ENCODE measurements at regions not wholly inside any gene's neighbourhood (a gene's known extent, or its start where the extent isn't known, plus 50 kb on each side); places are given as distances from the start of the nearest gene placed in this dataset.
"Not testable (repeated sequence)": the region's sequence is repeated elsewhere in the genome, so short reads cannot be mapped to it uniquely, and the experiment has no call there.

DNA sequence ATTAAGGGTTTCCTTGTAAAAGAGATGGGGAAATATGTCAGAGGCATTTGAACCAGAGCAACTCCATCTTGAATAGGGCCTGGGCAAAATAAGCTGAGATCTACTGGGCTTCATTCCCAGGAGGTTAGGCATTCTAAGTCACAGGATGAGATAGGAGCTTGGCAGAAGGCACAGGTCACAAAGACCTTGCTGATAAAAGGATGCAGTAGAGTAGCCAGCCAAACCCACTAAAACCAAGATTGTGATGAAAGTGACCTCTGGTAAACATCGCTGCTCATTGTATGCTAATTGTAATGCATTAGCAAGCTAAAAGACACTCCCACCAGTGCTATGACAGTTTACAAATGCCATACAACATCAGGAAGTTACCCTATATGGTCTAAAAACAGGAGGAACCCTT lies 1390.3 kb downstream of the RAPGEF2 start:
- DNase-seq (ENCODE audit: low spot score) = no peak
- Mint-ChIP-seq H3K36me3 (ENCODE audit: low read depth) (no peaks in the 10 kb centered on the region), H3K4me1 (ENCODE audit: low read depth) (no peaks in the 10 kb centered on the region), H3K9me3 (peaks cover 53% of the 10 kb centered on the region), H3K27ac (no peak overlapping the region), H3K27me3 (ENCODE audit: low read depth) (no peaks in the 10 kb centered on the region), H3K4me3 (ENCODE audit: low read depth) (no peak overlapping the region)
- intact Hi-C loops (cut with micrococcal nuclease) = no loop called here

DNA sequence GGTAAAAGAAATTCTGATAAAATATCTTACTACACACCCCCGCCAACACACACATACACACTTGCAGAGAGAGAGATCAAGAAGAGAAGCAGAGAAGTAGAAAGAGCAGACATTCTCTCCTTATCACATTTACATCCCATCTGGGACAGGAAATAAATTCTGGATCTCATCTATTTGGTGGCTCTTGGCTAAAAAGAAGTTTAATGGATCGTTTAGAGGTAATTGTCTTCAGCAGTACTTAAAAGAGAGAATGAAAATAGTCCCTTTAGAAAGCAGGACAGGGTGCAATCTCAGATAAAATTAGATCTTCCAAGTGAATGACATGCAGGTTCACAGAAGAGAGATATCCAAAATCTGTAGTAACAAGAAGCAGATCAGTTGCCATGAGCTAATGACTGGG lies 1392.5 kb downstream of the RAPGEF2 start:
- intact Hi-C loops (cut with micrococcal nuclease) = no loop called here
- H3K9me3 Mint-ChIP-seq = peaks cover 50% of the 10 kb centered on the region
- DNase-seq (ENCODE audit: low spot score) = no peak
- no peak overlapping the region for H3K4me3 Mint-ChIP-seq (ENCODE audit: low read depth)
- H3K27me3 Mint-ChIP-seq (ENCODE audit: low read depth) = no peaks in the 10 kb centered on the region
- H3K27ac Mint-ChIP-seq = no peak overlapping the region
- no peaks in the 10 kb centered on the region for H3K4me1 Mint-ChIP-seq (ENCODE audit: low read depth)
- no peaks in the 10 kb centered on the region for H3K36me3 Mint-ChIP-seq (ENCODE audit: low read depth)

DNA sequence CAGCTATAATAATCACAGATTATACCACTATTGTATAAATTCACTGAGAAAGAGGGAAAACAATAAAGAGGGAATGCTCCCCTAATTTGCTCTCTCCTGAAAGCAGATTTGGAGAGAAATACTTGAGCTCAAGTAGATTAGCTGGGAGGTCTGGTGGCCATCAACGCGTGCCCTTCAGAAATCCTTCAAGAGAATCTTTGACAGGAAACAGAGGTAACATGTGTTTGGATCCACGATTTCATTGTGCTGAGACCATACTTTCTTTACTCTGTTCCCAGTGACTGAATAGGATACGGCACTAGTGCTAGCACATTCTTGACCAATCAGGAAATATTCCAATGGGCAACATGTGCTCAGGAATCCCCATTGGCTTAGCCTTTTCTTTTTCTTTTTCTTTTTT lies 1395.3 kb downstream of the RAPGEF2 start:
- Mint-ChIP-seq H3K27ac (no peak overlapping the region), H3K4me3 (ENCODE audit: low read depth) (no peak overlapping the region), H3K4me1 (ENCODE audit: low read depth) (no peaks in the 10 kb centered on the region), H3K27me3 (ENCODE audit: low read depth) (no peaks in the 10 kb centered on the region), H3K36me3 (ENCODE audit: low read depth) (no peaks in the 10 kb centered on the region), H3K9me3 (peaks cover 50% of the 10 kb centered on the region)
- intact Hi-C loops (cut with micrococcal nuclease) = no loop called here
- no peak for DNase-seq (ENCODE audit: low spot score)

DNA sequence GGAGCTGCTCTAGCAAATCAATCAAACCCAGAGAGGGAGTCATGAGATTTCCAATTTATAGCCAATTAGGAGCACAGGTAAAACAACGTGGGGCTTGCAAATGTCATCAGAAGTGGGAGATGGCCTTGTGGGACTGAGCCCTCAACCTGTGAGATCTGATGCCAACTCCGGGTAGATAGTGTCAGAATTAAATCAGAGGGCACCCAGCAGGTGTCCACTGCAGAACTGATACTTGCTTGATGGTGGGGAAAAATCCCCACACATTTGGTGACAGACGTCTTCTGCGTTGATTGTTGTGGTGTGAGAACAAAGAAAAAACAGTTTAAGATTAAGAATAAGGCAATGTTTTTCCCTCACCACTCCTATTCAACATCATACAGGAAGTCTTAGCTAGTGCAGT lies 1402.8 kb downstream of the RAPGEF2 start:
- Mint-ChIP-seq H3K36me3 (ENCODE audit: low read depth) (no peaks in the 10 kb centered on the region), H3K4me3 (ENCODE audit: low read depth) (no peak overlapping the region), H3K9me3 (peaks cover 13% of the 10 kb centered on the region), H3K4me1 (ENCODE audit: low read depth) (no peaks in the 10 kb centered on the region), H3K27ac (no peak overlapping the region), H3K27me3 (ENCODE audit: low read depth) (no peaks in the 10 kb centered on the region)
- no peak for DNase-seq (ENCODE audit: low spot score)
- intact Hi-C loops (cut with micrococcal nuclease) = no loop called here

DNA sequence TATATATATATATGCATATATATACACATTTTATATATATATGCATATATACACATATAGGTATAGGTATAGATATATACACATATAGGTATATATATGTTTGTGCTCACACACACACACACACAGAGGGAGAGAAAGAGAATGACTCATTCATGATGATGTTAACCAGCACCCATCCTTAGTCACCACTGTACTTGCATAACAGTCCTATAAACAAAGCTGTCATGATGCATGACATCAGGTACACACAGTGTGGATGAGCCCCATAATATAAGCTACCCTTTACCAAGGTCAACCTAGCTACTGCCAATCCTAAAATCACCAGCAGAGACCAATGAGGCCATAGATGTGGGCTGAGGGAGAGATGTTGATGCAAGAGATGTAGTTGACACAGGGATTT lies 1408.0 kb downstream of the RAPGEF2 start:
- H3K36me3 Mint-ChIP-seq (ENCODE audit: low read depth) = no peaks in the 10 kb centered on the region
- no peak for DNase-seq (ENCODE audit: low spot score)

DNA sequence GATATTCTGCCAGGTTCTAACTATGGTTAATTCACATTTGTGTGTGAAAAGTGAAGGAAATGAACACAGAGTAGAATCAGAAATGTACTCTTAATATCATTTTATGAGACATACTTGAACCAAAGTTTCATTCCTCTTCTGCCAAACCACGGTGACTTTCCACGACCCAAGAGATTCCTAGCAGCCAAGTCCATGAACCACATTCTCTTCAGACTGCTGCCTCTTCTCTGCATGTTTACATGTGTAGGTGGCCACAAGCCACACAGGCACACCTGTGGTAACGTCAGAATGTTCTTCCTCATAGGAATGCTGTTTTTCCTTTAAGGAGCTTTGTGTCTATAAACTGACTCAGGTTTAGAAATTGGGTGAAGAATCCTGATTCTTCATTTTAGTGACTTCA lies 1411.2 kb downstream of the RAPGEF2 start:
- H3K4me1 Mint-ChIP-seq (ENCODE audit: low read depth) = no peaks in the 10 kb centered on the region
- intact Hi-C loops (cut with micrococcal nuclease) = no loop called here
- no peak for DNase-seq (ENCODE audit: low spot score)
- peaks cover 19% of the 10 kb centered on the region for H3K9me3 Mint-ChIP-seq
- no peak overlapping the region for H3K4me3 Mint-ChIP-seq (ENCODE audit: low read depth)
- no peaks in the 10 kb centered on the region for H3K36me3 Mint-ChIP-seq (ENCODE audit: low read depth)
- H3K27ac Mint-ChIP-seq = no peak overlapping the region
- no peaks in the 10 kb centered on the region for H3K27me3 Mint-ChIP-seq (ENCODE audit: low read depth)

More for the DNA sequence above, 1408.0 kb downstream of the RAPGEF2 start:
- H3K4me3 Mint-ChIP-seq (ENCODE audit: low read depth) = no peak overlapping the region
- peaks cover 3% of the 10 kb centered on the region for H3K9me3 Mint-ChIP-seq
- no peak overlapping the region for H3K27ac Mint-ChIP-seq
- H3K27me3 Mint-ChIP-seq (ENCODE audit: low read depth) = no peaks in the 10 kb centered on the region
- H3K4me1 Mint-ChIP-seq (ENCODE audit: low read depth) = no peaks in the 10 kb centered on the region
- intact Hi-C loops (cut with micrococcal nuclease) = no loop called here

DNA sequence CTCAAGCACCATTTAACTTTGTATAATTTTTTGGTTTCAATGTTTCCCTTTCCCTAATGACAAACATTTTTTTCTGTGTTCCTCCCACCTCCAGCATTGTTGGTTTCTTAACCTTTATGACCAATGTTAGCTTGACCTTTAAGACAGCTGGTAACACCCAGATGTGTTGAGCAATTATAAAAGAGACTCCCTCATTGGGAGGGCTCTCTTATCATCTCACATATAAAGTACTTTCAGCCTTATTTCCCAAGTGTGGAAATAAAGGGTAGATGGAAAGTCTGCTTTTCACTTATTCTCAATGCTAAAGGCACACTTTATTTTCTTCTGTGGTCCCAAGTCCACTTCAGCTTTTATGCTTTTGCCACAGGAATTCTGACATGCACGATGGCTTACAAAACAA lies 1420.4 kb downstream of the RAPGEF2 start:
- Mint-ChIP-seq H3K4me1 (ENCODE audit: low read depth) (no peaks in the 10 kb centered on the region), H3K9me3 (peaks cover 20% of the 10 kb centered on the region), H3K4me3 (ENCODE audit: low read depth) (no peak overlapping the region), H3K36me3 (ENCODE audit: low read depth) (no peaks in the 10 kb centered on the region), H3K27ac (no peak overlapping the region), H3K27me3 (ENCODE audit: low read depth) (no peaks in the 10 kb centered on the region)
- DNase-seq (ENCODE audit: low spot score) = no peak
- intact Hi-C loops (cut with micrococcal nuclease) = no loop called here

DNA sequence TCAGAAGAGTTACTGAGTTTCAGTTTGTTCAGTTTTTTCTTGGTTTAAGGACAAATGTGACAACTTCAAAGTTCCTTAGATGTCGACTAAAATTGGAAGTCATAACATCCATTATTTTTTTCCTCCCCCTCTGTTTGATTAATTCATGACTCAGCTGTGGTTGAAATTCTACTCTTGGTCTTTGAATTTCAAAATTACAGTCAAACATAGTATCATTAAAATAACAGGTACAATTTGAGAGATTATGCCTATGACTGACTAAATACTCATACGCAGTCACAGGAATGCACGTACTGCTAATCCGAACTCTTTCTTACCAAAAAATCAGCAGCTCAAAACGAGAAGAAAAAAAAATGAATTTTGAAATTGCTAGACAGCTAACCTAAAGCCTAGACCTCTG lies 1434.8 kb downstream of the RAPGEF2 start:
- no peak for DNase-seq (ENCODE audit: low spot score)
- H3K9me3 Mint-ChIP-seq = peaks cover 8% of the 10 kb centered on the region
- intact Hi-C loops (cut with micrococcal nuclease) = no loop called here
- H3K4me3 Mint-ChIP-seq (ENCODE audit: low read depth) = no peak overlapping the region
- no peaks in the 10 kb centered on the region for H3K36me3 Mint-ChIP-seq (ENCODE audit: low read depth)
- no peaks in the 10 kb centered on the region for H3K4me1 Mint-ChIP-seq (ENCODE audit: low read depth)
- no peaks in the 10 kb centered on the region for H3K27me3 Mint-ChIP-seq (ENCODE audit: low read depth)
- no peak overlapping the region for H3K27ac Mint-ChIP-seq

DNA sequence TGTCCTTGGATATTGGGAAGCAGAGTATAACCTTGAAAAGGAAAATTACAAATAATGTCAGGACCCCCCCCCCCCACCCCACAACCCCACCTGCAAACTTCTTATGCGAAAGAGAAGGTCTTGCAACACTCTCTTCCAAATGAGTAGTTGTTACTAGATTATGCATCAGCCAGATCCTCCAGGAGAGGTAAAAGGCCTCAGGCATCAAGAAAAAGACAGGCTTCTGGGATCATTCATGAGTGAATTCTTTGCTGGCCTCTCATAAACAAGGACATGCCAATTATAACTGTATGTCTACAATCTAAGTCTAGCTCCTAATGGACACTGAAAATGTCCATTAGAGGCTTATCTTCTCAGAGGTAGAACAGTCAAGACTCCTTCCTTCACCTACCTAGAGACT lies 1443.3 kb downstream of the RAPGEF2 start:
- Mint-ChIP-seq H3K36me3 (ENCODE audit: low read depth) (no peaks in the 10 kb centered on the region), H3K27me3 (ENCODE audit: low read depth) (no peaks in the 10 kb centered on the region), H3K27ac (no peak overlapping the region), H3K9me3 (peaks cover 38% of the 10 kb centered on the region), H3K4me1 (ENCODE audit: low read depth) (no peaks in the 10 kb centered on the region), H3K4me3 (ENCODE audit: low read depth) (no peak overlapping the region)
- intact Hi-C loops (cut with micrococcal nuclease) = no loop called here
- no peak for DNase-seq (ENCODE audit: low spot score)

DNA sequence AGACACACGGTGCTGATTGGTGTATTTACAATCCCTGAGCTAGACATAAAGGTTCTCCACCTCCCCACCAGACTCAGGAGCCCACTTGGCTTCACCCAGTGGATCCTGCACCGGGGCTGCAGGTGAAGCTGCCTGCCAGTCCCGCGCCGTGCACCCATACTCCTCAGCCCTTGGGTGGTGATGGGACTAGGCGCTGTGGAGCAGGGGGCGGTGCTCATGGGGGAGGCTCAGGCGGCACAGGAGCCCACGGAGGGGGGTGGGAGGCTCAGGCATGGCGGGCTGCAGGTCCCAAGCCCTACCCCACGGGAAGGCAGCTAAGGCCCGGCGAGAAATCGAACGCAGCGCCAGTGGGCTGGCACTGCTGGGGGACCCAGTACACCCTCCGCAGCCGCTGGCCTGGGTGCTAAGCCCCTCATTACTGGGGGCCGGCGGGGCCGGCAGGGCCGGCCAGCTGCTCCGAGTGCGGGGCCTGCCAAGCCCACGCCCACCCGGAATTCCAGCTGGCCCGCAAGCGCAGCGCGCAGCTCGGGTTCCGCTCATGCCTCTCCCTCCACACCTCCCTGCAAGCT lies 1447.2 kb downstream of the RAPGEF2 start:
- peaks cover 22% of the 10 kb centered on the region for H3K9me3 Mint-ChIP-seq
- H3K4me3 Mint-ChIP-seq (ENCODE audit: low read depth); H3K36me3 Mint-ChIP-seq (ENCODE audit: low read depth); H3K27me3 Mint-ChIP-seq (ENCODE audit: low read depth); intact Hi-C loops (cut with micrococcal nuclease); DNase-seq (ENCODE audit: low spot score); H3K4me1 Mint-ChIP-seq (ENCODE audit: low read depth); H3K27ac Mint-ChIP-seq: not testable (repeated sequence)

DNA sequence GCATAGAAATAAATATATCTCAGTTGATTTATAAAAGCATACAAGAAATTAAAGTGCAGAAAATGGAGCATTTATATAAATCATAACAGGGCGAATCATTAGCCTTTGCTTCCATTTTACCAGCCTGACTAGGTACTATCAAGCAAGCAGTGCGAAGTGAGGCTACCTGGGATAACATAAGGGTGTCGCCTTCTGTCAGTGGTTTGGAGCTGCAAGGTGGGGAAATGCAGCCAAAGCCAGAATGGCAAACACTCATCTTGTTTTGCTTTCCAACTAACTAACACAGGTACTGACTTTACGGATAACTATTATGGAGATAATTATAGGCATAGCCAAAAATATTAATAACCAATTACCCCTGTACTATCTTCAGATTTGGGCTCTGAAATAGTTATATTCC lies 1459.8 kb downstream of the RAPGEF2 start:
- Mint-ChIP-seq H3K27me3 (ENCODE audit: low read depth) (no peaks in the 10 kb centered on the region), H3K4me1 (ENCODE audit: low read depth) (no peaks in the 10 kb centered on the region), H3K36me3 (ENCODE audit: low read depth) (no peaks in the 10 kb centered on the region), H3K4me3 (ENCODE audit: low read depth) (no peak overlapping the region), H3K27ac (no peak overlapping the region), H3K9me3 (peaks cover 4% of the 10 kb centered on the region)
- intact Hi-C loops (cut with micrococcal nuclease) = no loop called here
- DNase-seq (ENCODE audit: low spot score) = no peak

DNA sequence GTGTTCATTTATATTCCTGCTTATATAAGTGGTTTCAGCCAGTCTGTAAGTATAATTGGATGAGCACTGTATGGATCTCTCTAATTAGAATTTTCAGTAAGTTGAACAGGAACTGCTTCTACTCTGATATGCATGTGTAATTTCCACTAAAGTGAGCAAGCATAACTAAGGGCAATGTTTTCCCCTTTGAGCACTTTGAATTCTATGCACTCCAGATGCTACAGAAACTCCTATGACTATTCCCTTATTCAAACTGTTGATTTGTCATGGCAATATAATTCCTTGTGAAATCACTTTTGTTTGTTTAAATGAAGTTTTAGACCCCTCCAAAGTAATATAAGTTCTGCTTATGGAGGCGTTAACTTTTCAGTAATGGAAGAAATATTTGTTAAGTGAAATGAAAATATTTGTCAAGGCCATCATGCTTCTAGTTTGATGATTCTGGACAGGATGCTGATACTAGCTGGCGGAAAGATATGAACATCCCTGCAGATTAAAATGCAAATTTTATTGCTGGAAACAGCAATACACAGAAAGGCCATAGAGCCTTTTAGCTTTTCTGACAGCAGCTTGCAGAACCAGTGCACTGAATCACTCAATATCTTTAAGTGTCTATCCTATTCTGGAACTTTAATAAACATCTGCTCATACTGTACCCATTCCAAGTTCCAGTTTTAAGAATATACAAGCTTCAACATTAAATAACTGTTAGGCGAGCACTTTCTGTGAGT lies 1460.8 kb downstream of the RAPGEF2 start:
- no peaks in the 10 kb centered on the region for H3K36me3 Mint-ChIP-seq (ENCODE audit: low read depth)

DNA sequence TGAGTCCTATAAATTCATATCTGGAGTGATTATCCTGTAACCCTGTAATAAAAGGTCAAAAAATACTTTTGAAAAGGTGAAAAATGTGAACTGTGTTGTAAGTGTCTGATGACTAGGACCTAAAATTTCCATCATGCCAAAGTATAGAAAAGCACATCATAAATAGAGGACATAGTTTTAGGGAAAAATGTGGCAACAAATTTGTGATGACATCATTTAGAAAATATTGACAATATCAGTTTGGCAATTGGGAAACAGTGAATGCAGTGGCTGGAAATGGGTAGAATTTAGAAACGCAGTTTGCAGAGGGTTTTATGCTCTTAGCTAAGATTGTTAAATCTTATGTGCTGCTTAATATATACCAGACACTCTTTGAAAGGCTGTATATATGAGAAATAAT lies 1464.8 kb downstream of the RAPGEF2 start:
- no peaks in the 10 kb centered on the region for H3K4me1 Mint-ChIP-seq (ENCODE audit: low read depth)
- no peak overlapping the region for H3K27ac Mint-ChIP-seq
- no peaks in the 10 kb centered on the region for H3K36me3 Mint-ChIP-seq (ENCODE audit: low read depth)
- H3K4me3 Mint-ChIP-seq (ENCODE audit: low read depth) = no peak overlapping the region
- intact Hi-C loops (cut with micrococcal nuclease) = no loop called here
- H3K9me3 Mint-ChIP-seq = peaks cover 28% of the 10 kb centered on the region
- DNase-seq (ENCODE audit: low spot score) = no peak
- H3K27me3 Mint-ChIP-seq (ENCODE audit: low read depth) = no peaks in the 10 kb centered on the region

More for the DNA sequence above, 1460.8 kb downstream of the RAPGEF2 start:
- Mint-ChIP-seq H3K27me3 (ENCODE audit: low read depth) (no peaks in the 10 kb centered on the region), H3K4me3 (ENCODE audit: low read depth) (no peak overlapping the region), H3K4me1 (ENCODE audit: low read depth) (no peaks in the 10 kb centered on the region), H3K27ac (no peak overlapping the region), H3K9me3 (peaks cover 13% of the 10 kb centered on the region)
- intact Hi-C loops (cut with micrococcal nuclease) = no loop called here
- no peak for DNase-seq (ENCODE audit: low spot score)

Measured in activated T-helper 2 cell treated with anti-CD3 and anti-CD28 coated beads, Interferon-gamma antibody, Interleukin-2, Interleukin-4, amounts not matched to agents 10 μg/mL and 5 μg/mL and 100 μg/mL, durations not matched to agents 14 hours and 24 hours and 36 hours (primary cell).